PC-9 (cell line): ENCODE measurements at regions not wholly inside any gene's neighbourhood (a gene's known extent, or its start where the extent isn't known, plus 50 kb on each side); places are given as distances from the start of the nearest gene placed in this dataset.

ENCODE experiments used
- BruUV-seq: library from RNA; stranded (reverse); fragments of 400-500 nt; replicated peaks from 2 replicates; lab custom pipeline; 2021; lab: Mats Ljungman, UMichigan
- CTCF ChIA-PET: fragments of 300-600 bp; sonication (Branson Sonifier 250); formaldehyde crosslinking; loops from one replicate; lab custom pipeline; 2022; ENCODE audit warnings: antibody characterized with exemption; lab: Charles Lee
- POLR2A ChIA-PET: fragments of 300-600 bp; sonication (Branson Sonifier 250); formaldehyde crosslinking; loops from one replicate; lab custom pipeline; 2022; ENCODE audit warnings: antibody characterized with exemption; ENCODE audit not compliant: unreplicated experiment; lab: Charles Lee
- DNase-seq, 2 experiments: peaks; one replicate each; pipeline versions ENCODE4 v3.0.0 to v3.0.0-alpha.2; 2015 to 2022; ENCODE audit warnings: mixed read lengths in 1 of 2
- H2AFZ ChIP-seq: fragments of 200-600 bp; sonication (generic); 2 replicates; pipeline ENCODE4 v1.8.1; 2017; ENCODE audit warnings: antibody characterized with exemption
- H3F3A ChIP-seq: fragments of 200-600 bp; sonication (generic); 2 replicates; pipeline ENCODE4 v1.8.1; 2017; ENCODE audit warnings: antibody characterized with exemption, mild to moderate bottlenecking, low read depth; ENCODE audit not compliant: insufficient read depth
- H3K27ac ChIP-seq: fragments of 200-600 bp; sonication (generic); 2 replicates; pipeline ENCODE4 v1.6.1; 2016; ENCODE audit warnings: mixed run types
- H3K27me3 ChIP-seq: fragments of 200-600 bp; sonication (generic); 2 replicates; pipeline ENCODE4 v1.6.1; 2016; ENCODE audit warnings: low read depth, mixed run types; ENCODE audit not compliant: insufficient read depth
- H3K36me3 ChIP-seq: fragments of 200-600 bp; sonication (generic); 2 replicates; pipeline ENCODE4 v1.6.1; 2016; ENCODE audit warnings: low read depth, mixed run types
- H3K4me1 ChIP-seq: fragments of 200-600 bp; sonication (generic); replicated peaks from 2 replicates; pipeline ENCODE4 v1.6.1; 2016; ENCODE audit warnings: mixed run types; ENCODE audit not compliant: insufficient read depth
- H3K4me2 ChIP-seq: fragments of 200-600 bp; sonication (generic); 2 replicates; pipeline ENCODE4 v1.6.1; 2017; ENCODE audit warnings: mixed run types
- H3K4me3 ChIP-seq: fragments of 200-600 bp; sonication (generic); 2 replicates; pipeline ENCODE4 v1.6.1; 2016; ENCODE audit warnings: mixed run types
- H3K79me2 ChIP-seq: fragments of 200-600 bp; sonication (generic); 2 replicates; pipeline ENCODE4 v1.6.1; 2017; ENCODE audit warnings: low read depth, mixed run types
- H3K9me2 ChIP-seq: fragments of 200-600 bp; sonication (generic); 2 replicates; pipeline ENCODE4 v1.8.1; 2017; ENCODE audit warnings: mild to moderate bottlenecking; ENCODE audit not compliant: insufficient read depth
- H3K9me3 ChIP-seq: fragments of 200-600 bp; sonication (generic); 2 replicates; pipeline ENCODE4 v1.8.1; 2016; ENCODE audit warnings: low read depth; ENCODE audit not compliant: insufficient read depth
- H4K20me1 ChIP-seq: fragments of 200-600 bp; sonication (generic); 2 replicates; pipeline ENCODE4 v1.8.1; 2017; ENCODE audit not compliant: insufficient read depth
- EZH2 ChIP-seq: fragments of 200-600 bp; sonication (generic); IDR thresholded peaks from 2 replicates; pipeline ENCODE4 v1.8.0; 2017; ENCODE audit warnings: antibody characterized with exemption, low read depth
- intact Hi-C: fragments of 100-400 bp; cut with micrococcal nuclease; formaldehyde crosslinking; loops from one replicate; pipeline ENCODE4 v1.10.0; 2022; ENCODE audit not compliant: unreplicated experiment
- TF ChIP-seq, protein P1 (sequence below): fragments of 200-600 bp; sonication (generic); conservative IDR thresholded peaks from 2 replicates; pipeline ENCODE4 v1.6.1; 2017; ENCODE audit warnings: mixed run types, antibody characterized with exemption, mild to moderate bottlenecking, moderate library complexity

DNA sequence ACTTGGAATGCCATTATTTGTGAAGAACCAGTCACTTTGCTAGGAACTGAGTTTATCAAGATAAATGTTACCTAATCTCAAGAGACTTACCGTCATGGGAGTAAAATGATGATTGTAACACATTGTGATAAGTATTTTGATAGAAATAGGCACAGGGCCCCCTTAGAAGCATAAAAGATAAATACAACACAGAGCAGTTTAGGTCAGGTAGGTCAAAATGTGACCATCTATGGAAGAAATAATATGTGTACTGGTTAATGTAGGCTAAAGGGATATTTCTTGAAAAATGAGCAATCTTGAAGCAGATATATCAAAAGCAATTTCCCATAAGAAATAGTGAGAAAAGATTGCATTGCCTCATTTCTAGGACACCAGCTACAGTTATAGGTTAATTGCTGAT lies 1386.8 kb upstream of the ADGRL2 start:
- H3K36me3 ChIP-seq, result no peaks in the 10 kb centered on the region
- intact Hi-C loops, result no loop called here
- POLR2A ChIA-PET, result no interaction called here
- no peaks in the 10 kb centered on the region for H3K9me3 ChIP-seq
- BruUV-seq, result no TSS peak
- H3K4me1 ChIP-seq, result no peaks in the 10 kb centered on the region
- no peak for DNase-seq
- no peaks in the 10 kb centered on the region for H3F3A ChIP-seq
- 0 out of 2 replicates have a peak, but pooled peaks cover 3% of the 10 kb centered on the region for H3K9me2 ChIP-seq
- no peak overlapping the region for H3K4me2 ChIP-seq
- H2AFZ ChIP-seq, result no peak overlapping the region
- H4K20me1 ChIP-seq, result no peaks in the 10 kb centered on the region
- no peak overlapping the region for H3K27ac ChIP-seq
- CTCF ChIA-PET, result no interaction called here
- no peaks in the 10 kb centered on the region for H3K79me2 ChIP-seq
- no peak overlapping the region for H3K4me3 ChIP-seq
- no peaks in the 10 kb centered on the region for H3K27me3 ChIP-seq
- TF ChIP-seq, protein P1, sequence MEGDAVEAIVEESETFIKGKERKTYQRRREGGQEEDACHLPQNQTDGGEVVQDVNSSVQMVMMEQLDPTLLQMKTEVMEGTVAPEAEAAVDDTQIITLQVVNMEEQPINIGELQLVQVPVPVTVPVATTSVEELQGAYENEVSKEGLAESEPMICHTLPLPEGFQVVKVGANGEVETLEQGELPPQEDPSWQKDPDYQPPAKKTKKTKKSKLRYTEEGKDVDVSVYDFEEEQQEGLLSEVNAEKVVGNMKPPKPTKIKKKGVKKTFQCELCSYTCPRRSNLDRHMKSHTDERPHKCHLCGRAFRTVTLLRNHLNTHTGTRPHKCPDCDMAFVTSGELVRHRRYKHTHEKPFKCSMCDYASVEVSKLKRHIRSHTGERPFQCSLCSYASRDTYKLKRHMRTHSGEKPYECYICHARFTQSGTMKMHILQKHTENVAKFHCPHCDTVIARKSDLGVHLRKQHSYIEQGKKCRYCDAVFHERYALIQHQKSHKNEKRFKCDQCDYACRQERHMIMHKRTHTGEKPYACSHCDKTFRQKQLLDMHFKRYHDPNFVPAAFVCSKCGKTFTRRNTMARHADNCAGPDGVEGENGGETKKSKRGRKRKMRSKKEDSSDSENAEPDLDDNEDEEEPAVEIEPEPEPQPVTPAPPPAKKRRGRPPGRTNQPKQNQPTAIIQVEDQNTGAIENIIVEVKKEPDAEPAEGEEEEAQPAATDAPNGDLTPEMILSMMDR, result no peak
- TF ChIP-seq EZH2, result no peak

DNA sequence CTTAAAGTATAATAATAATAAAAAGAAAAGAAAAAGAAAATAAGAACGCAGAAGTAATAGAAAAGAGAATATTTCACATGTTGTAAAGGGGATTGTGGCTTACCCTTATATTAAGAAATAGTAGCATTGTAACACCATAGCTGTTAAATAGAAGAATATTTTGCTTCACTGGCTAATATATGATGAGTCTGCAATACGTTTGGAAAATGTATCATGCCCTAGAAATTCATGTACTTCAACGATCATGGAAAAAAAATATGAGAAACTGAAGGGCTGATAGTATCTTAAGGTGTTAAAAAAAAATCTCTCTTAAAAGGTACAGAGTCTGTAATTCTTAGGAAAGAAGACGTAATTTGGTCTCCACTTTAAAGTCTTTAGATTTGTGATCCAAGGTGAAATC lies 1390.5 kb upstream of the ADGRL2 start:
- intact Hi-C loops, result no loop called here
- ChIA-PET CTCF (no interaction called here), POLR2A (no interaction called here)
- no peak overlapping the region for H3K4me2 ChIP-seq
- no peaks in the 10 kb centered on the region for H4K20me1 ChIP-seq
- H3K36me3 ChIP-seq, result no peaks in the 10 kb centered on the region
- DNase-seq, result no peak
- H3K4me1 ChIP-seq, result no peaks in the 10 kb centered on the region
- no peak for TF ChIP-seq EZH2
- TF ChIP-seq, protein P1, result no peak
- no peaks in the 10 kb centered on the region for H3K27me3 ChIP-seq
- no peak overlapping the region for H2AFZ ChIP-seq
- no peak overlapping the region for H3K27ac ChIP-seq
- H3K9me2 ChIP-seq, result no peaks in the 10 kb centered on the region
- no peaks in the 10 kb centered on the region for H3K79me2 ChIP-seq
- no TSS peak for BruUV-seq
- H3K9me3 ChIP-seq, result no peaks in the 10 kb centered on the region
- no peak overlapping the region for H3K4me3 ChIP-seq
- no peaks in the 10 kb centered on the region for H3F3A ChIP-seq

DNA sequence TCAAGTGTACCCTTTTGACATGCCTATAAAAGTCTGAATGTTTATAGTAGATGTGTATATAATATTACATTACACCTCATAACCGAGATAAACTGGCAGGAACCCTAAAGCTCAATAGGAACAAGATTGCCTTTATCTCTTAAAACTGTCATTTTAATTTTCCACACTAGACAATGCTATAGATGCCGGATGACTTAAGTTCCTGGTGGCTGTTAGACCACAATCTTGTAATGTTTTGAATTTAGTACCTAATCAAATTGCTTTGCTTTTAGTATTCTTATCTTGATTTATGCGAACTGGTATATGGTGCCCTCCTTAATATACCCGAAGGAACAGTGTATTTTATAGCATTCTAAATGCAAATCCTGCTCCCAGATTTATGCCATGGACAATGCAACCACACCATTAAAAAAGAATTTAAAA lies 1397.0 kb upstream of the ADGRL4 start:
- H3K4me3 ChIP-seq, result no peak overlapping the region
- no peaks in the 10 kb centered on the region for H3K4me1 ChIP-seq
- BruUV-seq, result no TSS peak
- H3F3A ChIP-seq, result no peaks in the 10 kb centered on the region
- CTCF ChIA-PET, result no interaction called here
- no peaks in the 10 kb centered on the region for H3K27me3 ChIP-seq
- H3K9me3 ChIP-seq, result no peaks in the 10 kb centered on the region
- no peak overlapping the region for H2AFZ ChIP-seq
- no peaks in the 10 kb centered on the region for H3K9me2 ChIP-seq
- no peaks in the 10 kb centered on the region for H3K79me2 ChIP-seq
- intact Hi-C loops, result no loop called here
- no peaks in the 10 kb centered on the region for H3K36me3 ChIP-seq
- POLR2A ChIA-PET, result no interaction called here
- TF ChIP-seq EZH2, result no peak
- TF ChIP-seq, protein P1, result no peak
- H4K20me1 ChIP-seq, result no peaks in the 10 kb centered on the region
- H3K27ac ChIP-seq, result no peak overlapping the region
- no peak overlapping the region for H3K4me2 ChIP-seq
- no peak for DNase-seq
